T follicular helper cell (primary cell): ENCODE measurements at regions not wholly inside any gene's neighbourhood (a gene's known extent, or its start where the extent isn't known, plus 50 kb on each side); places are given as distances from the start of the nearest gene placed in this dataset.

ENCODE experiments used
- DNase-seq: peaks from one replicate; pipeline ENCODE4 v3.0.0-alpha.2; 2020; ENCODE audit warnings: low read depth

DNA sequence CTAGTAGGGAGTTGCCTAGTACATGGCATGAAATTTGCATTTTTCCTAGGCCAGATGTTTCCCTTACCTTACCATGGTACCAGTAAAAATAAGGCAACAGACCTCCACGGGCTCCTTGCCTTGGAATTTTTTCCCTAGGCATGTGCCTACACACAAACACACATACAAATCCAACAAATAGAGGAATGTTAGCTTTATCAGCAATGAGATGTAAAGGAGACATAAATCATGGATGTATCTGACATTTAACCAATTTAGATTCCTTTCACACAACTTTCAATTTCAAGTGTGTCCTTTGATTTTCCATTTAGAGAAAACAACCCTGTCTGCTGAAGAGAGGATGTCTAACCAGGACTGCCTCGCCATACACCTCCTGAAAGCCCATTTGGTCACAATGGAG lies 209.7 kb upstream of the SP4 start:
- DNase-seq = no peak

DNA sequence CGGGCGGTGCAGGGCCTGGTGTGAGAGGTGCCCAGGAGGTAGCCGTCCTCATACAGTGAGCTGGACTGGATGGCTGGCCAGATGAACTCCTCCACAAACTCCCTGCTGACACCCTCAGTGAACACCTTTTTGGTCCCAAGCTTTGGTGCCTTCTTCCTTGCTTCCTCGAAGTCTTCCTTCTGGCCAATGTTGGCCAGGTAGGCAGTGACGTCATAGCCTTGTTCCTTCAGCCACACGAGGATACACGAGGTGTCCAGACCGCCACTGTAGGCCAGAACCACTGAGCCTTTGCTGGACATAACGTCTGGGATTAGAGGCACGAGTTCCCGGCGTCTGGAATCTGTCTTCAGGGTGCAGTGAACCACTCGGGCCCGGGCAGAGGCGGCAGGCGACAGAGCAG lies 206.8 kb upstream of the SP4 start:
- no peak for DNase-seq

DNA sequence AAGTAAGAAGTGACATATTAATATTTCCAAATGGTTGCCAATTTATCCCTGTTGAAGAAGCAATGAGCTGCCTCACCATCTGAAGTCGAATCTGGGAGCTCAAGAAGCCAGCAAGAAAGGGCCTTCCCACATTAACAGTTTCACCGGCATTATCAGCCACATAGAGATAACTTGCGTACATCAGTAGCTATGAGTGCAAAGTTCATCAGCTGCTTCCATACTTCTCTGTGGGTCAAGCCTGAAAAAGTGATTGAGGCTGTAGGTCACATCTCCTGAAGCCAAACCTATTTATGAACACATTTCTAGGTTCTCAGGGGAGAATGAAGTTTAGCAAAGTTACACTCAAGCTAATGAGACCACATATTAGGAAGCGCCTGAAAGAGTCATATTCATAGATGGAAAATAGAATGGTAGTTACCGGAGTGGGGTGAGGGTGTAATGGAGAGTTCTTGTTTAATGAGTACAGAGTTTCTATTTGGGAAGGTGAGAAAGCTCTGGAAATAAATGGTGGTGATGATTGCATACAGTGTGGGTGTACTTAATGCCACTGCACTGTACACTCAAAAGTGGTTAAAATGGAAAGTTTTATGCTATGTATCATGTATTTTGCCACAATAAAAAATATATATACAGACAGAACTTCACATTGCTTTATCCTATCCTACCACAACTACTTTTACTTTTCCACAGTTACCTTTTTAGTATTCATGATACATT lies 189.3 kb upstream of the SP4 start:
- no peak for DNase-seq

DNA sequence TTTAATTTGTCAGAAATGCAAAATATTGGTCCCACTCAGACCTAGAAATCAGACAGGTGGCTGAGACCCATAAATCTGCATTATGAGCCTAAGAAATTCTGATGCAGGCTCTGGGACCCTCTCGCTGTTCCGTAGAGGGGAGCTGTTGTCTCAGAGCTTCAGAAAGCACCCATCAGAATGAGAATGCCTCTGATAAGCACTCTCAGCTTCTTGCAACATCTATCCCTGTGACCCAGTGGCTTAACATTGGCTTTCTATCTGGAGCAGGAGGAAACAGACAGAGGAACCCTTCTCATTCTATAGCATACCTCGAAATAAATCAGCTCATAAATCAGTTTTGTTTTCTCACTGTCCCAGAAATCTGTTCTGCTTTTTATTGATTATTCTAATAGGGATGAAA lies 184.6 kb upstream of the SP4 start:
- DNase-seq = no peak

DNA sequence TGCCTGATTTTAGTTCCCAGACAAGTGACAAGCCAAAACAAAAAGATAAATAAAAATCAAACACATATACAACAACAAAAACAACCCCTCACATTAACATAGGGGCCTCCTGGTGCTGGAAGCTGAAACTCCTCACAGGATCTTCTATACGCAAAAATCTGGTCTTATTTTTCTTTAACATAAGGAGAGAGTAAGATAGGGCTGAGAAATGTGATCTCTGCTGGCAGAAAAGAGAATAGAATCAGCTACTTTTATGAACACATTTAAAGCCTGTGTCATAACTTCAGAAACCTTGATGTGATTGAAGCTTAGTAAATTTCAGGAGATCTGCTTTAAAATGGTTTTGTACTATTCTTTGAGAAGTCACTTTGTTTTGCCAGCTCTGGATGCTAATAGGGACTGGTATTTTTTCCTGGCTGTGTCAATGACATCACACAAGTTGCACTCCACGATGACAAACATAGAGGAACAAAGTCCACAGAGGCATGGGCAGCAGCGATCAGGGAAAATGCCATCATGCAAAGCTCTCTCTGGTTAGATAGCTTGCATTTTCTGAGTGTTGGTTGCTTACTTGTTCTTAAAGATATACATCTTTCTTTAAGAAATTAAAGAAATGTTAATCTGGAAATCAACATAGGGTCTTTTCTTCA lies 176.6 kb upstream of the SP4 start:
- no peak for DNase-seq

DNA sequence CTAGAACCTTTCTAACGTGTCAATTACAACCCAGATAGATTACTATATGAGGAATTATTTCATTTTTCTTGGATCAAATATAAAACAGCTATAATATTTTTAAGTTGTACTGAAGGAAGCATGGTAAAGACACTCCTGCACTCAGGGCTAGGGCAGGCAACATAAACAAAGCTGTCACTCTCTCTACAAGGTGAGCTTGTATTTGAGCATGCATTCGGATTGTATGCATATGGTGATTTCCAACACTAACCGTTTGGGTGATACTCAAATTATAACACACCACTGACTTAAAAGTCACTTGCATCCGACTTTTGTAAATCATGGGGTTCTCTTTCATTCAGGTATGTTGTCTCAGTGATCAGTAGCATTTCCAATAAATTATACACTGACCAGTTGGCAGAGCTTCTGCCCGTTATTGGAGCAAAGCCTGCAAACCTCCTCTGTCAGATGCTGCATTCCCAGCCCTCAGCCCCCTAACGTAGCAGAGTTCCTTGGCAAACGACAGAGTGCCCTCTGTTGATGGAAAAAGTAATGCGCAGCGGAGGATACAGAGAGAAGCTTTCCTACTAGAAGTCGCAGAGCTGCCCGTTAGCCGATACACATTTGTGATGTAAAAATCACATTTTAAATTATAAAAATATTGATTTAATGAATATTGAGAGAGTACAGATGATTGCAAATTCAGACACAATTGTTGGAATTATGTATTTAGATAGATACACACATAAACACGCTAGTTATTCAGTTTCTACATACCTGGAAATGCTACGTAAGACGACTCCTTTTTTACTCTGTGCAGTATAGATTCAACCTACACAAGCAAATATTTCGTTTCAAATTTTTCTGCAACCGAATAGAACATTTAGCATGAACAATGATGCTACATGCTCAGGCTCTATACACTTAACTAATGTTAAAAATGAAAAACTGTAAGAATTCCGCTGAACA lies 173.9 kb upstream of the SP4 start:
- peak; percentile 1 for DNase-seq

DNA sequence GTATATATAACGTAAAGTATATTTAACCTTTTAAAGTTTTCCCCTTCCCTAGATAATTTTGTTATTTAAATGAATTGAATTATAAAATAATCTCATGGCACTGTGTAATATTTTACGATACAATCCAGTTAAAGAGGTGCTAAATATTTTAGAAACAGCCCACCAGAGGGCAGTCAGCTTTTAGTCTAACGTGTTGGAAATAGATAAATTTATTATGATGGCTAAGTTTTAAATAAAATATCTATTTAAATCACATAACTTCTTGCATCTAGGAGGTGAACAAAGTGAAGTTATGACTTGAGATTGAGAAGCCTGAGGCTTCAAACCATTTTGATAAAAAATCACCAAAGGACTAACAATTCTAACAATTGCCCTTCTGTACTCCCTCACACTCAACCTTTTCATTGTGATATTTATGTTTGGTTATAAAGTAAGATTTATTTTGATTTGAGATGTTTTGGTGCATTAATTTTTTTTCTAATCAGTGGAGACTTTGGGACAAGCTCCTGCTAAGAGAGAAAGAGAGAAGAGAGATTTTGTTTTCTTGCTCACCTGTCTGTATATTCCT lies 171.5 kb upstream of the SP4 start:
- DNase-seq = peak; percentile 10

DNA sequence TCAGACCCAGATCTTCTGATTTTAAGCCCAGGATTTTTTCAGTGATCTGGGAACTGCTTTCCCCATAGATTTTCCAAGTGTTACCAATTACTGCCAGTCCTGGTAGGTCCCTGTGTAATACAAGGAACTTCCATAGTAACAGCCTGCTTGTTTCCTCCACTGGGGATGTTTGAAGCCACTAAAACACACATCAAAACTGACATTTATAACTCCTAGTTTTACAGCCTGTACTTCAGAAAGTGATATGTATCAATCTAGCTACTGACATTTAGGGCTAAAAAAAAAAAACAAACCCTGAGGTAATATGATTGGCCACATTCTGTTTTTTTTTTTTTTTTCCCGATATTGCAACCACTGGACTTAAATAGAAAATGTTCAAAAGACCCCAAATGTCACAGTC lies 166.9 kb upstream of the SP4 start:
- no peak for DNase-seq

DNA sequence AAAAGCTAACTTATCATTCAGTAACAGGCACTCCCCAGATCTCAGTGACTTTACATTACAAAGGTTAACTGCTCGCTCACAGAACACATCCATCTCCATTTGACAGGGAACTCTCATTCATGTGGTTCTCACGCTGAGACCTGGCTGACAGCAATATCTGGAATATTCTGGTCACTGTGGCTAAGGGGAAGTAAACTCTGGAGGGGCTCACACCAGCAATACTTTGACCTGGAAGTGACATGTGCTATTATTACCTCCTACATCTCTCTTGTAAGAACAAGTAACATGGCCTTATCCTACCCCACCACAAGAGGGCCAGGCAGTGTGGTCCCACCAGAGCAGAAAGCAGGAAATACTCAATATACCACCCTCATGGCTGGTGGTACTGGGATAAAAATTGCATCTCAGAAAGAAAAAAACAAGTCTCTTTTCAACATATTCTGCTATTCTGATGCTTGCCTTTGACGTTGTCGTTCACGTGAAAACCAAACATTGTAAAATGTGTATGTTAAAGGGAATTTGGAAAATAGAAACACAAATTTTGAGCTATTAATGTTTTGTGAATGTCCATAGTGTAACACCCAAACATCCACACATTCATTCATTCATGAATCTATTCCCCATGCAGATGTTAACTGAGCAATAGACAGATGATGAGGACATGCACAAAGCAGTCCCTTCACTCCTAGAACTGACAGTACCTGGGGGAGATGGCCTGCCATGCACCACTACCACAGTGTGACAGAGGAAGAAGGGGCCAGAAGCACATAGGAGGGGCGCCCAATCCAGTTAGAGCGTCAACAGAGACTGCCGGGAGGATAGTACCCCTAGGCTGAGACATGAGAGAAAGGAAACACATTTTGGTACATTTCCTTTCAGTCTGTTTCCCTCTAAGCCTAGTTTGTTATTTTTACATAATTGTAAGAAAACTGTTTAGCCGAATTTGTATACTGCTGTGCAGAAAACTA lies 166.0 kb upstream of the SP4 start:
- peak; percentile 16 for DNase-seq

DNA sequence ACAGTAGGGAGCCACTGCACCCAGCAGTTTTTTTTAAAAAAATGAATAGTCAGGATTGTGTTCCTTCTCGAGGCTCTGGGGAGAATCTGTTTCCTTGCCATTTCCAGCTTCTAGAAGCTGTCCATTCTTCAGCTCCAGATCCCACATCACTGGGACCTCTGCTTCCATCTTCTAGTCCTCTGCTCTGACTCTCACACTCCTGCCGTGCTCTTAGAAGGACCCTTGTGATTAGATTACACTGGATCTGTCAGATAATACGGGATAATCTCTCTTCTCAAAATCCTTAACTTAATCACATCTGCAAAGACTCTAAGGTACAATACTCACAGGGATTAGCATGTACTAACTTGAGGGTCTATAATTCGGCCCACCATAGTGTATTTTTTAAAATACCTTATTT lies 158.9 kb upstream of the SP4 start:
- no peak for DNase-seq

DNA sequence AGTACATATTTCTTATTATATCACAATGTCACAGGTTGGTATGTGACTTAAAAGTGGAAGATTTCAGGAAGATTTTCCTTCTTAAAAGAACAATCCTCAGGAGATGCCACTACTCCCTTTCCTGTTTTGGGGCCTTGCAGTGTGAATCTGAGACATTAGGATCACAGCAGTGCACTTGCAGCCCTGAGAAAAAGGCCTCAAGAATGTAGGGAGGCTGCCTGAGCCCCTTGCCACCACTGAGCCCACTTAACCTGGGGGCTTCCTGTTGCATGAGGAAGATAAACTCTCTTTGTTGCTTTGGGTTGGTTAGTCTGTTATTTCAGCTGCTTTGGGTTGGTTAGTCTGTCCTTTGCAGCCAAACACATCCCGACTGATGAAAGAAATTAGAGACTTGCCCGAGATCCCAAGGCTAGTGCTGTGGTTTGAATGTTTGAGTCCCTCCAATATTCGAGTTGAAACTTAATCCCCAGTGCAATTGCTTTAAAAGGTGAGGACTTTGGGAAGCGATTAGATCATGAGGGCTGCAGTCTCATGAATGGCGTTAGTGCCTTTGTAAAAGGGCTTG lies 151.3 kb upstream of the SP4 start:
- DNase-seq = no peak

DNA sequence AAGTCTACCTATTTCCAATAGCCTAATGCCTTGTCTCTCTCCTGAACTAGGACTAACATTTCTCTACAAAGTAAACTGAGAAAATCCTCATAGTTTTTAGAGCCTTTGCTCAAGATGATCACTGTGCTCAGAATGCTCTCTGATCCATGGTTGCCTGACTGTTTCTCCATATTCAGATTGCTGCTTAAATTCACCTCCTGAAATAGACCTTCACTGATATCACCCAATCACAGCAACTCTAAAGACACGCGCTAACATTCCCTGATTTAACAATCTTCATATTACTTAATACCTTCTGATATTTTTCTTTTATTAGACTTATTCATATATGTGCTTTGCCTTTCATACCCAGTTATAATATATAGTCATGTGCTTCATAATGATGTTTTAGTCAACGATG lies 148.9 kb upstream of the SP4 start:
- DNase-seq = no peak

DNA sequence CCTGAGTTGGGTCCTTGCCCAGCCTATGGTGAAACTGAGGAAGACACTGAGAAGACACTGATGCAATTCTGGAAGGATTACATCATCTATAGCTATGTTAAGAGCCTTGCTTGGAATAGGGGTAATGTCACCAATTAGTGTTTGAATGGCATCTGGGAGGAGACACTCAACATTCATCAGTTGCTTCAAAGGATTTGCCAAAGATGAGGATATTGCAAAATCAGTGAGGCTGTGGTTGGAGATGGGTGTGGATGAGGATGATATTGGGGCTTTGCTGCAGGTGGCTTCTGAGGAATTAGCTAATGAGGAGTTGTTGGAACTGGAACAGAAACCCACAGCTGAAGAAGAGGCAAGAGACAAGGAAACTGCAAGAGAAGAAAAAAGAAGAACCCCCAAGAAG lies 146.7 kb upstream of the SP4 start:
- DNase-seq = no peak

DNA sequence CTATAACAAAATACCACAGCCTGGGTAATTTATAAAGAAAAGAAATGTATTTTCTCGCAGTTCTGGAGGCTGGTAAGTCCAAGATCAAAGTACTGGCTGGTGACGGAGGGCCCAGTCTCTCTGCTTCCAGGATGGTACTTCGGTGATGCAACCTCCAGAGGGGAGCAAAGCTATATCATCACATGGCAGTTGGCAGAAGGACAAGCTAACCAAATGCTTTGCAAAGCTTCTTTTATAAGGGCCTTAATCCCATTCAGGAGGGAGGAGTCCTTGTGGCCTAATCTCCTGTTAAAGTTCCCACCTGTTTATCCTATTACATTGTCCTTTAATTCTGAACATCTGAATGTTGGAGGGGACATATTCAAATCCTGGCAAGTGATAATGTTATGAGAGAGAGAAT lies 134.1 kb upstream of the SP4 start:
- no peak for DNase-seq

DNA sequence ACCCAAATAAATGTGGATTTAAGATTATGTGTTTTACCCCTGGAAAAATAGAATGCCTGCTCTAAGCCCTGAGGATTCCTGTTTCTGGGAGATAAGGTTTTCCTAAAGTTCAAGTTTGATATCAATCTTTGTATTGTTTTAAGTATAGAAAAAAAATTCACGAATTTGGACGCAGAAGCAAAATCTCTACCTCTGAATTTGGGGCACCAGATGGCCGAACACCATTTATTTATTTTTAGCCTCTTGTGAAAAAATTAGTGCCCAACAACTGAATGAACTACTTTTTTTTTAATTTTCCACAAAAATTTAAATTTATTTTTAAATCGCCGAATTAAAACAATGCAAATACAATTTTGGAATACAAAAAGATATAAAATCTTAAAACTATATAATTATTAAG lies 128.1 kb upstream of the SP4 start:
- DNase-seq = no peak

DNA sequence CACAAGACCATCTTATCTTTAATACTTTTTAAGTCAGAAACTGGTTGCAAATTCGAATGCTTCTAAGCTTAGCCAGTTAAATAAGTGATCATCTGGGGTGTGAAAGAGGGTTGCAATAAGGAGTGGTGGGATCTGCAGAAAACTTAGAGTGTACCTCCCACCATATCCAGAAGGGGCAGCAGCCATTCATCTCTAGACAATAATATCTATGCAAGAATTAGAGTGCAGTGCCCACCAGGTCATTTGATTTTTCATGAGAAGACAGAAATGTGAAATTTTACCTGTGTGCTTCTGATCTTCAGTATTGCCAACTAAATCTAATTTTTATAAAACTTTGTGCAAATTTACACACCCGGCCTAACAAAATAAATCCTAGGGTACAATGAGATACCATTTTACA lies 127.2 kb upstream of the SP4 start:
- DNase-seq = no peak

DNA sequence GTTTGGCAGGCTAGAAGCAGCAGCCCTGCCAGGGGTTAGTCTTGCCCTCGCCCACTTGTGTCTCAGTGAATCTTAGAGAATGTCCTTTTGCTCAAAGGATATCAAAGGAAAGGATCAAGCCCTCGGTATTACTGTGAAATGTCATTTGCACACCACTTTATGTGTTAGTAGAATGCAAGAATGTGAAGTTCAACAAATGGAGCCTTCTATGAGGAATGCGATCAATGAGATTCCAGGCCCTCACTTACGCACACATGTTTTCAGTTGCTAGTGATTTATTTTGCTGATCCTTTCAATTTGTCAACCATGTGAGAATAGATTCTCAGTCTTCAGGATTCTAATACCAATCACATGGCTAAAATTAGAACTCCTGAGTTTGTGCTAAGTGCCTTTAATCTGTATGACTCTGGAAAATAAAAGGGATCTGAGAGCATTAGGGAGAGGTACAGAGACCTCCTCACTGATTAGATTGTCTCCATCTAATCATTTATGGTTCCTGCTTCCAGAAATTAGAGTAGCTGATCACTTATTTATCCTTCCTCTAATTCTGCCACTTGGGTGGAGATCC lies 123.0 kb upstream of the SP4 start:
- no peak for DNase-seq

DNA sequence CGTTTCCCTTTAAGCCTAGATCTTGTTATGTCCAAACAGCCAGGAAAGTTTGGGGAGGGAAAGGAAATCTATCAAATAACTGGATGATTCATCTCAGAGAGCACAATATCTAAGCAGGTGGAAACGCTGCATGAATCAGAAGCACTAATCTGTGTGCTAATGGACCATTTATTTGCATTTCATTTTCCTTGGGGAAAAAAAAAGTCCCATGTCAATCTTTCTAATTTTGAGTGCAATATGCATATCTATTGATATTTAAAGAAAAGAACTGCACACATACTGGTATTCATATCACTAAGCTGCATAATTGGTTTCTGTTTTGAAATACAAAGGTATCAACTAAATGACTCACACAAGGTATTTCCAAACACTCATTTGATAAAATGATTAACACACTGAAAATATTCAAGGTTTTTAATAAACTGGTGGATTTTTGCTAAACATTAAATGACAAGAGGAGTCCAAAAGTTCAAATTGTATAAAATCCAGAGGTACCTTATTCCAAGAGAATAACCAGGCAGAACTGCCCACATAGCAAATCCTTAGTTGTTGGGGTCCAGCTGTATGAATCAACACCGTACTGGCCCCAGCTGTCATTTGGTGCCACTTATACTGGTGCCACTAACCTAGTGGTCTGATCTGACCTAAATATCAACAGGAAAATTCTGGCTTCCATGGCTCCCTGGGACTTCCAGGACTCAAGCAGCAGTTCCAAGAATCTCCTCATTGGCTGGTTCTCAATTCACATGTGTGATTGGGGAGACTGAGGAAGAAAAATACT lies 122.2 kb upstream of the SP4 start:
- DNase-seq = no peak

DNA sequence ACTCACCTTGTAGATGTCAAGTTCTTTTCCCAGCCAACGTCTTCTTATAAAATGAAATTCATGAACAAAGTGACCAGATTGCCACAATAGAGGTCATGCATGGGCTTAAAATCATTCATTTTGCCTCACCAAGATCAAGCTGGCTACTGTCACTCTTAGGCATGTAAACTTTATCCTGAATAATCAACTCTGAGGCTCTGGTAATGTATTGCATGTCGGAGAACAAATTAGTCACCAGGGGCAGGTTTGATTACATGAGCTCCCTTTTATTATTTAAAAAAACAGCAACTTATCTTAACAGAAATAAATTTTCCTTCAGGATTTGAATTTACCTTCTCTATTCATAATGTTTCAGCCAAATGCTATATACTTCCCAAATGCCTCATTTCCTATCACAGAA lies 112.9 kb upstream of the SP4 start:
- no peak for DNase-seq
